DMS 273 (cell line): ENCODE measurements at regions not wholly inside any gene's neighbourhood (a gene's known extent, or its start where the extent isn't known, plus 50 kb on each side); places are given as distances from the start of the nearest gene placed in this dataset.
"Not testable (repeated sequence)": the region's sequence is repeated elsewhere in the genome, so short reads cannot be mapped to it uniquely, and the experiment has no call there.

ENCODE experiments used
- DNase-seq: peaks from one replicate; lab custom pipeline; 2025; ENCODE audit not compliant: unreplicated experiment; lab: John Stamatoyannopoulos, UW

GRCh38 chr4:160009656-160010493 lies 907.0 kb downstream of the RAPGEF2 start:
- DNase-seq = peak; percentile 7

- DNase-seq = no peak
Observed at GRCh38 chr4:160019936-160020335, 917.1 kb downstream of the RAPGEF2 start.

GRCh38 chr4:160020804-160021203 lies 917.9 kb downstream of the RAPGEF2 start:
- DNase-seq = no peak

- DNase-seq = no peak
Observed at GRCh38 chr4:160021870-160022269, 919.0 kb downstream of the RAPGEF2 start.

GRCh38 chr4:160026721-160027120 lies 923.8 kb downstream of the RAPGEF2 start:
- DNase-seq = no peak

- no peak for DNase-seq
Observed at GRCh38 chr4:160034501-160034900, 931.6 kb downstream of the RAPGEF2 start.

- DNase-seq = peak; percentile 11
Observed at GRCh38 chr4:160038615-160039014, 935.7 kb downstream of the RAPGEF2 start.

- no peak for DNase-seq
Observed at GRCh38 chr4:160044693-160045092, 941.8 kb downstream of the RAPGEF2 start.

- DNase-seq = no peak
Observed at GRCh38 chr4:160082432-160083207, 979.7 kb downstream of the RAPGEF2 start.

- DNase-seq = no peak
Observed at GRCh38 chr4:160091631-160092030, 988.8 kb downstream of the RAPGEF2 start.

GRCh38 chr4:160100316-160100715 lies 997.4 kb downstream of the RAPGEF2 start:
- no peak for DNase-seq

- no peak for DNase-seq
Observed at GRCh38 chr4:160110891-160111290, 1008.0 kb downstream of the RAPGEF2 start.

- no peak for DNase-seq
Observed at GRCh38 chr4:160117686-160118085, 1014.8 kb downstream of the RAPGEF2 start.

- not testable (repeated sequence) for DNase-seq
Observed at GRCh38 chr4:160125576-160126287, 1022.9 kb downstream of the RAPGEF2 start.

GRCh38 chr4:160127211-160127610 lies 1024.3 kb downstream of the RAPGEF2 start:
- DNase-seq = no peak

- DNase-seq = no peak
Observed at GRCh38 chr4:160129439-160129838, 1026.6 kb downstream of the RAPGEF2 start.

- DNase-seq = no peak
Observed at GRCh38 chr4:160136021-160136420, 1033.1 kb downstream of the RAPGEF2 start.

- no peak for DNase-seq
Observed at GRCh38 chr4:160141206-160141605, 1038.3 kb downstream of the RAPGEF2 start.

GRCh38 chr4:160142579-160142978 lies 1039.7 kb downstream of the RAPGEF2 start:
- no peak for DNase-seq

GRCh38 chr4:160143574-160143973 lies 1040.7 kb downstream of the RAPGEF2 start:
- no peak for DNase-seq

- no peak for DNase-seq
Observed at GRCh38 chr4:160159457-160159856, 1056.6 kb downstream of the RAPGEF2 start.
